Fibroblast of skin of right biceps (primary cell): ENCODE measurements at regions not wholly inside any gene's neighbourhood (a gene's known extent, or its start where the extent isn't known, plus 50 kb on each side); places are given as distances from the start of the nearest gene placed in this dataset.
A peak's percentile ranks its signal among the peaks of the same experiment; 100 is the strongest.

Experiments
- DNase-seq: peaks from one replicate; pipeline ENCODE4 v3.0.0-alpha.2; 2013

- DNase-seq, result no peak
Observed at GRCh38 chr20:50258790-50259483, 68.3 kb downstream of the CEBPB start.

GRCh38 chr20:50259705-50260478 lies 69.3 kb downstream of the CEBPB start:
- no peak for DNase-seq

GRCh38 chr20:50260479-50261221 lies 70.0 kb downstream of the CEBPB start:
- no peak for DNase-seq

GRCh38 chr20:50261471-50262212 lies 71.0 kb downstream of the CEBPB start:
- no peak for DNase-seq

- DNase-seq, result no peak
Observed at GRCh38 chr20:50263831-50264230, 73.2 kb downstream of the CEBPB start.

GRCh38 chr20:50264534-50265145 lies 74.0 kb downstream of the CEBPB start:
- DNase-seq, result no peak

- DNase-seq, result no peak
Observed at GRCh38 chr20:50265245-50265946, 74.8 kb downstream of the CEBPB start.

- DNase-seq, result no peak
Observed at GRCh38 chr20:50266293-50267040, 75.8 kb downstream of the CEBPB start.

- DNase-seq, result peak; percentile 80
Observed at GRCh38 chr20:50267041-50267865, 76.6 kb downstream of the CEBPB start.

GRCh38 chr20:50267866-50268219 lies 77.2 kb downstream of the CEBPB start:
- no peak for DNase-seq

- DNase-seq, result no peak
Observed at GRCh38 chr20:50269091-50270033, 78.7 kb downstream of the CEBPB start.

- DNase-seq, result no peak
Observed at GRCh38 chr20:50270034-50270395, 79.4 kb downstream of the CEBPB start.

- no peak for DNase-seq
Observed at GRCh38 chr20:50270569-50270968, 79.9 kb downstream of the CEBPB start.

GRCh38 chr20:50271176-50271575 lies 80.5 kb downstream of the CEBPB start:
- no peak for DNase-seq

- no peak for DNase-seq
Observed at GRCh38 chr20:50271612-50272011, 81.0 kb downstream of the CEBPB start.

GRCh38 chr20:50272030-50272723 lies 81.5 kb downstream of the CEBPB start:
- no peak for DNase-seq

GRCh38 chr20:50272724-50273446 lies 82.3 kb downstream of the CEBPB start:
- DNase-seq, result no peak
